NT2/D1 (cell line): ENCODE measurements at regions not wholly inside any gene's neighbourhood (a gene's known extent, or its start where the extent isn't known, plus 50 kb on each side); places are given as distances from the start of the nearest gene placed in this dataset.
"Not testable (repeated sequence)": the region's sequence is repeated elsewhere in the genome, so short reads cannot be mapped to it uniquely, and the experiment has no call there.

ENCODE experiments used
- DNase-seq: peaks from one replicate; pipeline ENCODE4 v3.0.0-alpha.2; 2011; ENCODE audit warnings: low read depth, low spot score
- H3K27me3 ChIP-seq: 2 replicates; pipeline ENCODE4 v1.6.0; 2011; ENCODE audit warnings: mild to moderate bottlenecking; ENCODE audit not compliant: insufficient read length, insufficient read depth
- H3K36me3 ChIP-seq: 2 replicates; pipeline ENCODE4 v1.6.1; 2011; ENCODE audit warnings: mild to moderate bottlenecking, low read length, mixed read lengths; ENCODE audit not compliant: insufficient read depth, insufficient read length
- H3K4me1 ChIP-seq: 2 replicates; pipeline ENCODE4 v1.5.1; 2011; ENCODE audit not compliant: insufficient read depth, insufficient read length
- H3K4me3 ChIP-seq: 2 replicates; pipeline ENCODE4 v1.5.1; 2011; ENCODE audit warnings: low read depth; ENCODE audit not compliant: insufficient read length
- H3K9ac ChIP-seq: 2 replicates; pipeline ENCODE4 v1.6.0; 2011; ENCODE audit warnings: low read depth; ENCODE audit not compliant: insufficient read length
- H3K9me3 ChIP-seq: 2 replicates; pipeline ENCODE4 v1.5.1; 2011; ENCODE audit warnings: mild to moderate bottlenecking, low read length; ENCODE audit not compliant: insufficient read depth
- SUZ12 ChIP-seq: IDR thresholded peaks from 2 replicates; pipeline ENCODE4 v1.6.1; 2011; ENCODE audit not compliant: insufficient read length, insufficient read depth; ENCODE audit errors: extremely low read depth
- YY1 ChIP-seq: IDR thresholded peaks from 2 replicates; pipeline ENCODE4 v1.6.1; 2011; ENCODE audit not compliant: insufficient read length, insufficient read depth
- ZNF274 ChIP-seq: IDR thresholded peaks from 2 replicates; pipeline ENCODE4 v1.6.1; 2011; ENCODE audit warnings: mild to moderate bottlenecking, low read depth, low read length

GRCh38 chr17:5893741-5894140 is 176.4 kb upstream of the WSCD1 start:
- DNase-seq, result no peak
- H3K27me3 ChIP-seq, result no peaks in the 10 kb centered on the region
- no peak overlapping the region for H3K4me3 ChIP-seq
- TF ChIP-seq SUZ12, result no peak
- TF ChIP-seq YY1, result no peak
- no peak for TF ChIP-seq ZNF274
- H3K9ac ChIP-seq, result no peak overlapping the region
- H3K4me1 ChIP-seq, result no peaks in the 10 kb centered on the region
- H3K9me3 ChIP-seq, result peaks cover 21% of the 10 kb centered on the region
- no peaks in the 10 kb centered on the region for H3K36me3 ChIP-seq

- H3K4me3 ChIP-seq, result no peak overlapping the region
- no peak overlapping the region for H3K9ac ChIP-seq
- H3K27me3 ChIP-seq, result no peaks in the 10 kb centered on the region
- TF ChIP-seq SUZ12, result no peak
- TF ChIP-seq ZNF274, result no peak
- no peak for TF ChIP-seq YY1
- H3K36me3 ChIP-seq, result no peaks in the 10 kb centered on the region
- no peaks in the 10 kb centered on the region for H3K4me1 ChIP-seq
- DNase-seq, result no peak
- H3K9me3 ChIP-seq, result peaks cover 14% of the 10 kb centered on the region
Observed at GRCh38 chr17:5895276-5895675, 174.9 kb upstream of the WSCD1 start.

- no peaks in the 10 kb centered on the region for H3K36me3 ChIP-seq
- no peak for DNase-seq
- H3K4me1 ChIP-seq, result peaks cover under 1% of the 10 kb centered on the region
- H3K27me3 ChIP-seq, result no peaks in the 10 kb centered on the region
- no peak for TF ChIP-seq YY1
- TF ChIP-seq SUZ12, result no peak
- TF ChIP-seq ZNF274, result no peak
- H3K9me3 ChIP-seq, result peaks cover 4% of the 10 kb centered on the region; the same call in 1 of the 2 replicates
- H3K4me3 ChIP-seq, result no peak overlapping the region
- H3K9ac ChIP-seq, result no peak overlapping the region
Observed at GRCh38 chr17:5896215-5896614, 174.0 kb upstream of the WSCD1 start.

GRCh38 chr17:5897275-5897911 is 172.8 kb upstream of the WSCD1 start:
- TF ChIP-seq SUZ12 (no peak), YY1 (no peak), ZNF274 (no peak)
- no peaks in the 10 kb centered on the region for H3K9me3 ChIP-seq
- H3K36me3 ChIP-seq, result no peaks in the 10 kb centered on the region
- no peak overlapping the region for H3K4me3 ChIP-seq
- H3K4me1 ChIP-seq, result peaks cover 7% of the 10 kb centered on the region
- DNase-seq, result peak; percentile 68
- no peaks in the 10 kb centered on the region for H3K27me3 ChIP-seq
- H3K9ac ChIP-seq, result peak overlapping the region; percentile 12

DNA sequence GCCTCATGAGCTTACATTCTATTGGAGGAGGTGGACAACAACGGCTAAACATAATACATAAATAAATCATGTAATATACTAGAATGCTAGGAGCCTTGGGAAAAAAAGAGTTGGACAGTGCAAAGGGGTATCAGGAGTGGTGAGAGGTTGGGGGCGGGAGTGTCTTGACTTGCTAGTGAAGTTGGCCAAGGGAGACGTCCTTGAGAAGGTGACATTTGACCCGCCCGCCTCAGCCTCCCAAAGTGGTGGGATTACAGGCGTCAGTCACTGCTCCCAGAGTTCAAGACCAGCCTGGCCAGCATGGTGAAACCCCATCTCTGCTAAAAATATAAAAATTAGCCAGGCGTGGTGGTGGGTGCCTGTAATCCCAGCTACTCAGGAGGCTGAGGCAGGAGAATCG is 172.2 kb upstream of the WSCD1 start:
- H3K27me3 ChIP-seq, H3K4me3 ChIP-seq, H3K9me3 ChIP-seq, DNase-seq, H3K36me3 ChIP-seq, H3K9ac ChIP-seq: not testable (repeated sequence)
- peaks cover 12% of the 10 kb centered on the region for H3K4me1 ChIP-seq

DNA sequence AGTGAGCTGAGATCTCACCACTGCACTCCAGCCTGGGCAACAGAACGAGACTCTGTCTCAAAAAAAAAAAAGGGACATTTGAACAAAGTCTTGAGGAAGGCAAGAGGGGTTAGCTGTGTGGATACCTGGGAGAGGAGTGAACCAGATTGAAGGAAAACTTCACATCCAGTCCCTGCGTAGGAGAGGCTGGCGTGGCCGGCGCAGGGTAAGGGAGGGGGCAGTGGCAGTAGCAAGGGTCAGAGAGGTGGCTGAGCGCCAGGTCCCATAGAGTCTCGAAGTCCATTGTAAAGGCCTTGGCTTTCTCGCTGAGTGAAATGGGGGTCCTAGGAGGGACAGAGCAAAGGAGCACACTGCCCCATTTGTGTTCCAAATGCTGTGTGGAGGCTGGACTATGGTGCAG is 171.8 kb upstream of the WSCD1 start:
- TF ChIP-seq YY1 (no peak), ZNF274 (no peak)
- Histone ChIP-seq H3K4me3 (no peak overlapping the region), H3K9me3 (0 out of 2 replicates have a peak, but pooled peaks cover 4% of the 10 kb centered on the region), H3K36me3 (no peaks in the 10 kb centered on the region), H3K4me1 (peaks cover 12% of the 10 kb centered on the region), H3K27me3 (no peaks in the 10 kb centered on the region), H3K9ac (no peak overlapping the region)
- no peak for DNase-seq

GRCh38 chr17:5899496-5900195 is 170.5 kb upstream of the WSCD1 start:
- TF ChIP-seq YY1 (no peak), ZNF274 (no peak)
- no peak overlapping the region for H3K4me3 ChIP-seq
- no peaks in the 10 kb centered on the region for H3K27me3 ChIP-seq
- H3K9me3 ChIP-seq, result peaks cover 16% of the 10 kb centered on the region
- no peak for DNase-seq
- no peaks in the 10 kb centered on the region for H3K36me3 ChIP-seq
- peaks cover 12% of the 10 kb centered on the region for H3K4me1 ChIP-seq
- H3K9ac ChIP-seq, result no peak overlapping the region
